ENCODE measurements at regions not wholly inside any gene's neighbourhood (a gene's known extent, or its start where the extent isn't known, plus 50 kb on each side); places are given as distances from the start of the nearest gene placed in this dataset.

DNA sequence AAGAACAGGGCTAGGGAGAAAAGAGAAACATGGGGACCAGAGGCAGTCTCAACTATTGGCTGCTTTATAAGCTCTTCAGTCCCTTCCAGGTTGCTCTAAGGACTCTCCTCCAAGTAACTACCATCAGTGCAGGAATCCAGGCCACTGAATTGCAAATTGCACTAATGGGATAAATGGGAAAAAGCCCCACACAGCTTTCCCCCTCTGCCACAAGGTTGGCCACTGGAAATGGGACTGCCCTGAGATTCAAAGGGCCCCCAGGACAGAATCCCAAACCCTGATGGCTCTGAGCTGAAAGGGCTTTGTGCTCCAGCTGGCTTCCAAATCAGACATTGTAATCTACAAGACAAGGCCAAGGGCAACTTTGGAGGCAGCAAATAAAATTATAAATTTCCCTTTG lies 633.2 kb downstream of the ACTR3B start:
- H3K4me1 Mint-ChIP-seq (ENCODE audit: low read depth), result no peaks in the 10 kb centered on the region
- peaks cover 84% of the 10 kb centered on the region for H3K9me3 Mint-ChIP-seq

DNA sequence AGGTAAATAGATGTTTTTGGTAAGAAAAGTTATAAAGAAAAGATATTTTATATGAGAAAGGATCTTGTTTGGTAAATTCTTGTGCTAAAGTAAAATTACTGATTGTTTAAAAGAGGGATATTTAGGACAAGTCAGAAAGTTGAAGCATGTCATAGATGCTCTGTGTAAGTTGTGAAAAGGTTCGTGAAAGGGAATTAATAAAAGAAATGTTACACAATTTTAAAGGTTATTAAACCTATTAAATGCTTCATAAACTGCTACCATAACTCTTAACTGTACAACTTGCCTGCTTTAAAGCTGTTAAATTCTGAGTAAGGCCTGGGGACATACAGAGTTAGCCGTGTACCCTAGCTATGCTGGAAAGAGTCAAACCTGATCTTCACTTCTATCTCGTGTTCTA lies 634.1 kb downstream of the ACTR3B start:
- H3K4me3 Mint-ChIP-seq, result no peak overlapping the region

More for the DNA sequence above, 633.2 kb downstream of the ACTR3B start:
- TF ChIP-seq, protein P1, sequence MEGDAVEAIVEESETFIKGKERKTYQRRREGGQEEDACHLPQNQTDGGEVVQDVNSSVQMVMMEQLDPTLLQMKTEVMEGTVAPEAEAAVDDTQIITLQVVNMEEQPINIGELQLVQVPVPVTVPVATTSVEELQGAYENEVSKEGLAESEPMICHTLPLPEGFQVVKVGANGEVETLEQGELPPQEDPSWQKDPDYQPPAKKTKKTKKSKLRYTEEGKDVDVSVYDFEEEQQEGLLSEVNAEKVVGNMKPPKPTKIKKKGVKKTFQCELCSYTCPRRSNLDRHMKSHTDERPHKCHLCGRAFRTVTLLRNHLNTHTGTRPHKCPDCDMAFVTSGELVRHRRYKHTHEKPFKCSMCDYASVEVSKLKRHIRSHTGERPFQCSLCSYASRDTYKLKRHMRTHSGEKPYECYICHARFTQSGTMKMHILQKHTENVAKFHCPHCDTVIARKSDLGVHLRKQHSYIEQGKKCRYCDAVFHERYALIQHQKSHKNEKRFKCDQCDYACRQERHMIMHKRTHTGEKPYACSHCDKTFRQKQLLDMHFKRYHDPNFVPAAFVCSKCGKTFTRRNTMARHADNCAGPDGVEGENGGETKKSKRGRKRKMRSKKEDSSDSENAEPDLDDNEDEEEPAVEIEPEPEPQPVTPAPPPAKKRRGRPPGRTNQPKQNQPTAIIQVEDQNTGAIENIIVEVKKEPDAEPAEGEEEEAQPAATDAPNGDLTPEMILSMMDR (IDR thresholded peaks at IDR 0.05), result no peak
- no peak for DNase-seq
- Mint-ChIP-seq H3K36me3 (ENCODE audit: low read depth) (no peaks in the 10 kb centered on the region; the same call in 1 of the 2 replicates), H3K4me3 (no peak overlapping the region), H3K27ac (no peak overlapping the region), H3K27me3 (ENCODE audit: insufficient read depth) (peaks cover 2% of the 10 kb centered on the region; the same call in 1 of the 2 replicates)

DNA sequence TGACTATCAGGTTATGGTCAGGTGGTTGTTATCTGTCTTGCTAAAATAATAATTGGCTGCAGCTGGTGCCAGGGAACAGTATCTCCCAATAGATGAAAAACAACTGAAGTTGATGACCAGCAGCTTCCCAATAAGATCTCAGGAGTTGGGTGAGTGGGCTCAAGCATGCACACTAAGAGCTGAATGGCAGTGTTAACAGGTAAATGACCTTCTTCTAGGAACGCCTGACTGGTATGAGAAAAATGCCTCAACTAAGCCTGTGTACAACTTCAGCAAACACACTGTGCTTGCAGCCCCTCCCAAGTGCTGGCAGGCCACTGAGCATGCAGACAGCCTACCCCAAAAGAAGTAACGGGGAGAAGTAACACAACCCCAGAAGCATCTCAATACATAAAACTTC lies 636.9 kb downstream of the ACTR3B start:
- Mint-ChIP-seq H3K4me1 (ENCODE audit: low read depth) (no peaks in the 10 kb centered on the region), H3K36me3 (ENCODE audit: low read depth) (no peaks in the 10 kb centered on the region; the same call in 1 of the 2 replicates), H3K27ac (no peak overlapping the region), H3K9me3 (peaks cover 68% of the 10 kb centered on the region), H3K27me3 (ENCODE audit: insufficient read depth) (no peaks in the 10 kb centered on the region), H3K4me3 (no peak overlapping the region)
- no peak for DNase-seq
- TF ChIP-seq, protein P1 (IDR thresholded peaks at IDR 0.05), result no peak

More for the DNA sequence above, 634.1 kb downstream of the ACTR3B start:
- Mint-ChIP-seq H3K36me3 (ENCODE audit: low read depth) (no peaks in the 10 kb centered on the region; the same call in 1 of the 2 replicates), H3K27ac (no peak overlapping the region), H3K4me1 (ENCODE audit: low read depth) (no peaks in the 10 kb centered on the region), H3K27me3 (ENCODE audit: insufficient read depth) (peaks cover 1% of the 10 kb centered on the region; the same call in 1 of the 2 replicates), H3K9me3 (peaks cover 84% of the 10 kb centered on the region)
- no peak for DNase-seq
- TF ChIP-seq, protein P1 (IDR thresholded peaks at IDR 0.05), result no peak

GRCh38 chr7:153397459-153397858 lies 637.9 kb downstream of the ACTR3B start:
- no peaks in the 10 kb centered on the region for H3K4me1 Mint-ChIP-seq (ENCODE audit: low read depth)
- H3K27ac Mint-ChIP-seq, result no peak overlapping the region
- TF ChIP-seq, protein P1 (IDR thresholded peaks at IDR 0.05), result no peak
- no peaks in the 10 kb centered on the region for H3K27me3 Mint-ChIP-seq (ENCODE audit: insufficient read depth)
- no peaks in the 10 kb centered on the region; the same call in 1 of the 2 replicates for H3K36me3 Mint-ChIP-seq (ENCODE audit: low read depth)
- no peak overlapping the region for H3K4me3 Mint-ChIP-seq
- H3K9me3 Mint-ChIP-seq, result peaks cover 70% of the 10 kb centered on the region
- no peak for DNase-seq

DNA sequence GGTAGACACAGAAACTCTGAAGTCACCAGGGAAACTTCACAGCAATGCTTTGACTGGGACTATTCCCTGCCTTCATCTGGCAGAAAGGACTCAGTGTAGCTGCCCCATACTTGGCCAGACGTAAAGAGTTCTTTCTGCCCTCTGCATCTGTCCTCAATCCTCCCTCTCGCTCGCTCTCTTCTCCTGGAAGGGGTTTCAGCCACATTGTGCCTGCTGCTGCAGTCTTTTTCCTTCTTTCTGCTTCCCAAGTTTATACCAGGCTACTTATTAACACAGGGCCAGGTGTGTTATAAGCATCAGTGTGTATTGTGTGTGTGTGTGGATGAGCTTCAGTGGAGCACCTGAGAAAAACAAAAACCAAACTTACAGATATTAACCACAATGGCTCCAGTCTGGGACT lies 638.4 kb downstream of the ACTR3B start:
- Mint-ChIP-seq H3K36me3 (ENCODE audit: low read depth) (no peaks in the 10 kb centered on the region; the same call in 1 of the 2 replicates), H3K4me1 (ENCODE audit: low read depth) (no peaks in the 10 kb centered on the region), H3K4me3 (no peak overlapping the region), H3K27me3 (ENCODE audit: insufficient read depth) (0 out of 2 replicates have a peak, but pooled peaks cover 2% of the 10 kb centered on the region), H3K27ac (no peak overlapping the region), H3K9me3 (peaks cover 74% of the 10 kb centered on the region)
- TF ChIP-seq, protein P1 (IDR thresholded peaks at IDR 0.05), result no peak
- no peak for DNase-seq
